ENCODE measurements at regions not wholly inside any gene's neighbourhood (a gene's known extent, or its start where the extent isn't known, plus 50 kb on each side); places are given as distances from the start of the nearest gene placed in this dataset.

DNA sequence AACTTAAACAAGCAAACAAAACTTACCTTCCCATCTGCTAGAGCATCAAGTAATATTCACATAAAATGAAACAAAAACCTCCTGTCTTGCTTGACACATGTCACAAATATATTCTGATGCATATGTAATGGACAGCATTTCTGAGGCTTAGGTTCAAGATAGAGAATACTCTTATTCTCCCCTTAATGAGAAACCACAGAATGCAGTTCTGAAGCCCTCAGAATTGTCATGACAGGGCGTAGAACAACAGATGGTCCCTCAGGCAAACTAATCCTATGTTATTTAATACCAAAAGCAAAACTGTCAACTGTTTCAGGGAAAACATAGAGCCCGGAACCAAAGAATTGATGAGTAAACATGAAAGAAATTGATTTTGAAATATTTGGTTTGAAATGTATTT is 229.9 kb upstream of the RIOK2 start:
- DNase-seq: no peak
- no peaks in the 10 kb centered on the region for H3K9me3 ChIP-seq
- H3K36me3 ChIP-seq: no peaks in the 10 kb centered on the region
- TF ChIP-seq, protein P1, sequence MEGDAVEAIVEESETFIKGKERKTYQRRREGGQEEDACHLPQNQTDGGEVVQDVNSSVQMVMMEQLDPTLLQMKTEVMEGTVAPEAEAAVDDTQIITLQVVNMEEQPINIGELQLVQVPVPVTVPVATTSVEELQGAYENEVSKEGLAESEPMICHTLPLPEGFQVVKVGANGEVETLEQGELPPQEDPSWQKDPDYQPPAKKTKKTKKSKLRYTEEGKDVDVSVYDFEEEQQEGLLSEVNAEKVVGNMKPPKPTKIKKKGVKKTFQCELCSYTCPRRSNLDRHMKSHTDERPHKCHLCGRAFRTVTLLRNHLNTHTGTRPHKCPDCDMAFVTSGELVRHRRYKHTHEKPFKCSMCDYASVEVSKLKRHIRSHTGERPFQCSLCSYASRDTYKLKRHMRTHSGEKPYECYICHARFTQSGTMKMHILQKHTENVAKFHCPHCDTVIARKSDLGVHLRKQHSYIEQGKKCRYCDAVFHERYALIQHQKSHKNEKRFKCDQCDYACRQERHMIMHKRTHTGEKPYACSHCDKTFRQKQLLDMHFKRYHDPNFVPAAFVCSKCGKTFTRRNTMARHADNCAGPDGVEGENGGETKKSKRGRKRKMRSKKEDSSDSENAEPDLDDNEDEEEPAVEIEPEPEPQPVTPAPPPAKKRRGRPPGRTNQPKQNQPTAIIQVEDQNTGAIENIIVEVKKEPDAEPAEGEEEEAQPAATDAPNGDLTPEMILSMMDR (IDR thresholded peaks at IDR 0.05): no peak
- intact Hi-C loops (cut with DNase I): no loop called here
- H3K27me3 ChIP-seq (ENCODE audit: low read depth): no peaks in the 10 kb centered on the region
- H3K4me1 ChIP-seq: no peaks in the 10 kb centered on the region
- H3K4me3 ChIP-seq: no peak overlapping the region
- H3K27ac ChIP-seq: no peak overlapping the region
- no peak for ATAC-seq

GRCh38 chr5:97417986-97418385 is 234.9 kb upstream of the RIOK2 start:
- TF ChIP-seq, protein P1 (IDR thresholded peaks at IDR 0.05): no peak
- no peak overlapping the region for H3K4me3 ChIP-seq
- H3K9me3 ChIP-seq: no peaks in the 10 kb centered on the region
- no peaks in the 10 kb centered on the region for H3K27me3 ChIP-seq (ENCODE audit: low read depth)
- no peaks in the 10 kb centered on the region for H3K4me1 ChIP-seq
- intact Hi-C loops (cut with DNase I): no loop called here
- no peak overlapping the region for H3K27ac ChIP-seq
- DNase-seq (no peak), ATAC-seq (no peak)
- H3K36me3 ChIP-seq: no peaks in the 10 kb centered on the region

GRCh38 chr5:97418462-97418861 is 235.4 kb upstream of the RIOK2 start:
- intact Hi-C loops (cut with DNase I): no loop called here
- no peaks in the 10 kb centered on the region for H3K4me1 ChIP-seq
- DNase-seq (no peak), ATAC-seq (no peak)
- no peak overlapping the region for H3K4me3 ChIP-seq
- H3K27ac ChIP-seq: no peak overlapping the region
- TF ChIP-seq, protein P1 (IDR thresholded peaks at IDR 0.05): no peak
- H3K36me3 ChIP-seq: no peaks in the 10 kb centered on the region
- H3K9me3 ChIP-seq: no peaks in the 10 kb centered on the region
- no peaks in the 10 kb centered on the region for H3K27me3 ChIP-seq (ENCODE audit: low read depth)

- H3K4me1 ChIP-seq: no peaks in the 10 kb centered on the region
- H3K27me3 ChIP-seq (ENCODE audit: low read depth): no peaks in the 10 kb centered on the region
- DNase-seq (no peak), ATAC-seq (no peak)
- TF ChIP-seq, protein P1 (IDR thresholded peaks at IDR 0.05): no peak
- H3K36me3 ChIP-seq: no peaks in the 10 kb centered on the region
- no peak overlapping the region for H3K27ac ChIP-seq
- intact Hi-C loops (cut with DNase I): no loop called here
- H3K9me3 ChIP-seq: no peaks in the 10 kb centered on the region
- no peak overlapping the region for H3K4me3 ChIP-seq
Observed at GRCh38 chr5:97420646-97421045, 237.6 kb upstream of the RIOK2 start.

- DNase-seq (no peak), ATAC-seq (no peak)
- intact Hi-C loops (cut with DNase I): no loop called here
- no peaks in the 10 kb centered on the region for H3K36me3 ChIP-seq
- no peak overlapping the region for H3K27ac ChIP-seq
- TF ChIP-seq, protein P1 (IDR thresholded peaks at IDR 0.05): no peak
- no peaks in the 10 kb centered on the region for H3K4me1 ChIP-seq
- no peaks in the 10 kb centered on the region for H3K27me3 ChIP-seq (ENCODE audit: low read depth)
- no peaks in the 10 kb centered on the region for H3K9me3 ChIP-seq
- H3K4me3 ChIP-seq: no peak overlapping the region
Observed at GRCh38 chr5:97422678-97423077, 239.6 kb upstream of the RIOK2 start.

DNA sequence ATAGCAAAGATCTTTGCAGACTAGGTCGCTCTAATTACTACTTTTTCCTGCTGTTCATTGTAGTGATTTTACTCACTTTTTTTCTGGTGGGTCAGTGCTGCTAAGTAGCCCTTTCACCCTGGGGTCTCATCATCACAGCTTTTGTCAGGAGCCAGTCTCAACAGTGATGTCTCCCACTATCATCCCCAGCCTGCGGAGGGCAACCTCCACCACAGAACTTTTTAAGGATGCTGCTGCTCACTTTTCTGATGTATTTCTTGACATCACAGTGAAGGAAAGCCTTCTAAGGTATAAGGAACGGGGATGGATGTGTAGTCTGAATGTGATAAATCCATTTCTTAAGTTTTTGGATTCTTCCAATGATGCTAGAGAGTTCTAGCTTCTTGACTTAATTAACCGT is 242.5 kb upstream of the RIOK2 start:
- H3K36me3 ChIP-seq: no peaks in the 10 kb centered on the region
- TF ChIP-seq, protein P1 (IDR thresholded peaks at IDR 0.05): no peak
- DNase-seq (no peak), ATAC-seq (no peak)
- intact Hi-C loops (cut with DNase I): no loop called here
- H3K27ac ChIP-seq: no peak overlapping the region
- H3K4me1 ChIP-seq: no peaks in the 10 kb centered on the region
- no peaks in the 10 kb centered on the region for H3K27me3 ChIP-seq (ENCODE audit: low read depth)
- H3K9me3 ChIP-seq: no peaks in the 10 kb centered on the region
- no peak overlapping the region for H3K4me3 ChIP-seq

Data from lower lobe of right lung (tissue), 2 donors.